AG08396 (cell line): ENCODE measurements at regions not wholly inside any gene's neighbourhood (a gene's known extent, or its start where the extent isn't known, plus 50 kb on each side); places are given as distances from the start of the nearest gene placed in this dataset.

Experiments used
- DNase-seq: peaks from one replicate; pipeline ENCODE4 v3.0.0; 2012; ENCODE audit warnings: low spot score, mixed read lengths

DNA sequence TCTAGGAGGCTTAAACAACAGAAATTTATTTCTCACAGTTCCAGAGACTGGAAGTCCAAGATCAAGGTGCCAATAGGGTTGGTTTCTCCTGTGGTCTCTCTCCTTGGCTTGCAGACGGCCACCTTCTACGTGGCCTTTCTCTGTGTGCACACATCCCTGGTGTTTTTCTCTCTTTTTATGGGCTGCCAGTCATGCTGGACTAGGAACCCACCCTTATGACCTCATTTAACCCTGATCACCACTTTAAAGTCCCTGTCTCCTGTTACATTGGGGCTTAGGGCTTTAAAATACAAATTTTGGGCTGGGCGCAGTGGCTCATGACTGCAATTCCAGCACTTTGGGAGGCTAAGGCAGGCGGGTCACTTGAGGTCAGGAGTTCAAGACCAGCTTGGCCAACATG, 157.1 kb downstream of the TLE1 start:
- no peak for DNase-seq

DNA sequence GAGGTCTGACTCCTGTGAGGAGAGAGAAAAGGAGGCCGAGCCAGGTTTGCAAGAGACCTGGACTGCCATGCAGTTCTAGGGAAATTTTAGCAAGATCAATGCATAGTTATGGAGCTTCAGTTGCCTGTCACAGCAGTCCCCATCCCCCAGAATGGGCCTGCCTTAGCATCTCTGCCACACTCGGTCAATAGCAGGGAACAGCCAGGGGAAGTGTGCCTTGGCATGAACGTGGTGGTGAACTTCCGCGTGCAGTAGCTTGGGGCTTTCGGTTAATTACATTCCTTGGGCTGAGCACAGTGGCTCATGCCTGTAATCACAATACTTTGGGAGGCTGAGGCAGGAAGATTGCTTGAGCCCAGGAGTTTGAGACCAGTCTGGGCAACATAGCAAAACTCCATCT, 157.8 kb downstream of the TLE1 start:
- DNase-seq, result no peak

DNA sequence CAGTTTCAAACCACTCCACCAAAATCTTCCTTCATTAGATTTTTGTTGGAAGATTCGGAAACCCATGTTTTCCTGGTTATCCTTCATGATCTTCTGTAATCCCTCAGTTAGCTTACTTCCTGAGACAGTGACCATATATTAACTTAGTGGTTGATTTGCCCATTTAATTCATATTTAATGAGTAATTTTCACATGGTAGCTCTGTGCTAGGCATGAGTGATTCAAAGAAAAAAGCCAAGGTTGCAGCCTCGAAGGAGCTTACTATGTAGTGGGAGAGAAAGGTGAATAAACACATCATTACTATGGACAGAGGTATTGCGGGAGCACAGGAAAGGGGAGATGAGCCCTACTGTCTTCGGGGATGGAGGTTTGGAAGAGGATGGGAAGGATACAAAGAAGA, 158.5 kb downstream of the TLE1 start:
- DNase-seq, result no peak

DNA sequence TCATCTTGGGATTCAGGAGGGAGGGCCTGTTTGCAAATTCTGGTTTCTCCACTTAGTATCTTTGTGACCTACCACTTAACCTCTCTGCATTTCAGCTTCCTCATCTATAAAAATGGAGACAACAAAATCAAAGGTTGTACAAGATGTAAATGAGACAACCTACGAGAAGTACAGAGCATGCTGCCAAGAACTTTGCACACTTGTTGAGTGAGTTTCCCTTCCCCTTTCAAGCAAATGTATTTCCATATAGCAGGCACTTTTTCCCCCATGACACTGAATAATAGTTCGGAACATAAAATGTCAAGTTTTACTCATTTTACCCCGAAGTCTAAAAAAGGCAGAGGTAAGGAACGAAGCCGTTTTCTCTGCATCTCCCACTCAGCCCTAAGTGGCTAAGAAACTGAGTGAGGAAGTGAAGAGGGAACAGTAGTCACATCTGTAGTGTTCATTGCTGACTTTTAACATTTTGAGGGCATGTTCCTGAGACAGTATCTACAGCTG, 159.0 kb downstream of the TLE1 start:
- DNase-seq, result no peak

DNA sequence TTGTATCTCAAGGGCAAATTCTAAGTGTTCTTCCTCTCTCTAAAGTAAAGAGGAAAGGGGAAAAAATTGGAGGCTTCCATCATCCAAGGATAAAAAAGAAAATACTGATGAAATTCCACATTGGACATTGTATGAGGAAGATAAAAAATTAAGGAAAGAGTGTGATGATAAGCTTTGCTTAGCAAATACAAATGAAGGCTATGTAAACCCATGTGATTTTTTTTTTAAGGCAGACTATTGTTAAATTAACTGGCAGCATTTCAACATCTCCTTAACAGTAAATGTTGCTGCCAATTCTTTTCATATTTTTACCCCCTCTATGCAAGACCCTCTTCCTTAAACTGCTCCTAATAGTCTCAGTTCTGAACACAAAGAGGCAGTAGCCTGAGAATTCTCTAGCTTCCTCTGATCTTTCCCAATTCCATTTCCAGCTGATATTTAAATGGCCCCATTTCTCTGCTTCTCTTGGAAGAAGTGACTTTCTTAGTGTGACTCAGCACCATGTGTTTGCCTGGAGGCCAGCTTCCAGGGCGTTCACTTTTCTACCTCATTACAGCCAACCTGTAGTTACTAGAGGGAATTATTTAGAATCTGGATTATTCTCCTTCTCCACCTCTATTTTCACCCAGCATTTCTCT, 159.7 kb downstream of the TLE1 start:
- DNase-seq, result peak; percentile 23

DNA sequence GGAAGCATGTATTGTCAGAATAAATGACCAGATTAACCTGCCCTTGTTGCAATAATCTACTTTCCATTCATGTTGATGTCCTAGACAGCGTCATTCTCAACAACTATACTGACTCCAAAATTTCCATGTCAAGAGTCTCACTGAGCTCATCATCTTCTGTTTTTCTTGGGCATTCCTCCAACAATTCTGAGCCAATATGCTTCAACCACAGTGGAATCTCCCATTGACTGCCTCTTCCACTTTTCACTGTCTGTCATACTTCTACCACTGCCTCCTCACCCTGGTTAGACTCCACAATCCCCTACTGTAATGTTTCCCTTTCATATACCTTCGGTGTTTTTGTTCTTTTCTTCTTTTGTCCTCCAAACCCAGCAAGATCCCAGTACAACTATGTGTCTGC, 162.8 kb downstream of the TLE1 start:
- DNase-seq, result peak; percentile 49

DNA sequence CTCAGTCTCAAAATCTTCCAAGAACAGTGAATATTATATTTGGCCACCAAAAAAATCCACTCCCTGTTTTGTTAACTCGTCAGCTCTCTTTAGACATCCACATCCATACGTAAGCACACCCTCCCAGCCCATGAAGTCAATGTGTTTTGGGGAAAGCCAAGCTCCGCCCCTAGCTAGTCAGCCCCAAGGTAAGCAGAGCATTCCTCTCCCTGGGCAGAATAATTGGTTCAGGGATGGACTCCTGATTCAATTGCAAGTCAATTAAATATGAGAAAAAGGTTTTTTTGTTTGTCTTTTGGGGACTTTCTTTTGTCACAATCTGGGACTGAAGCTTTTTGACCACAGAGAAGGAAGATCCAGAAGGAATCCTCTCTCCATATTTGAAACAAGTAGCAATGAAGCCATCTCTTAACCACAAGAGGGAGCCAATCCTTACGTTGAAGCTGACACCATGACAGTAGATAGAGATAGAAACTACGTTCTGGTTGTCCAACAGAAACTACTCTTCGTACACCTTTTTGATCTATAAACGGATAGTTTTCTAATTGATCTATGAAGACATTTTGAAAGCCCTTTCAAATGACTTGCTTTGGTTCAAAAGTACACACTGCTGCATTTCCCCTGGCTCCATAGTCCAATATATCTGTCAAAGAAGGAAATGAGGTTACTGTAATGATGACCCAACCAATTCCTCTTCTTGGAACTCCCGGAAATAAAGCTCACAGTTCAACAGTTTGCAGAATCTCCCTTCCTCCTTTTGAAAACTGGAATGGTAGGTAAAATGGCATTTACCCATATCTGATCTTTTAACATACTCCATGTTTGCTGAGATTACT, 166.4 kb downstream of the TLE1 start:
- peak; percentile 43 for DNase-seq

DNA sequence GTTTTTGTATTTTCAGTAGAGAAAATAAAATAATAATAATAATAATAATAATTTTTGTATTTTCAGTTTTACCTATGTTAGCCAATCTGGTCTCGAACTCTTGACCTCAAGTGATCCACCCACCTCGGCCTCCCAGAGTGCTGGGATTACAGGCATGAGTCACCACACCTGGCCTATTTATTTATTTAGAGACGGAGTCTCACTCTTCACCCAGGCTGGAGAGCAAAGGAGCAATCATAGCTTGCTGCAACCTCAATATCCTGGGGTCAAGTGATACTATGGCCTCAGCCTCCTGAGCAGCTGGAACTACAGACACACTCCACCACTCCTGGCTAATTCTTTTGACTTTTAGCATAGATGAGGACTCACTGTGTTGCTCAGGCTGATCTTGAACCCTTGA, 167.5 kb downstream of the TLE1 start:
- DNase-seq, result no peak

DNA sequence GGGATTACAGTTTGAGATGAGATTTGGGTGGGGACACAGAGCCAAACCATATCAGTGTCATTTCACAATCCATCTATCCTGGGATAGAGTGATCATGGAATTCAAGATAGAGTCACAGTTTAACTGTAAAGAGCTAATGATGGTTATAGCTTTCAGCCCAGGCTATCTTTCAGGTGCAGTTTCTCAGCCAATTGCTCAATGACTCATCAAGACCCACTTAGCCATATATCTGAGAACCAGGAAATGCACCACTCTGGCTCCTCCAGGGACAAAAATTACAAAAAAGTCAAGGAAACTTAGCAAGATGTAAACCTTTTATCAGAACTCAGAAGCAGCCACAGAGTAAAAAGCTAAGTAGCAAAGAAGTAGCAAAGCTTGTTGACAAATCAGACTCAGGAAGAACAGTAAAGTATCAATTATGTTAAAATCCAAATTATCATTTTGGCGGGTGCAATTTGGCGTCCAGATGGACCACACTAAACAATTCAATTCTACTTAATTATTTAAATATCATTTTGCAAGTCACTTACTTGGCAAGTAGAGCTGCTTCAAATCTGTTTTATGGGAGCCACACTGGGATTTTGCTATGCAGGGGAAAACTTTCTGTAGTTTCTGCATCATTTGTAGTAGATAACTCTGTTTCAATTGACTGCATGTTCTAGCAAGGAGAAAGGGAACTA, 169.4 kb downstream of the TLE1 start:
- DNase-seq, result no peak

DNA sequence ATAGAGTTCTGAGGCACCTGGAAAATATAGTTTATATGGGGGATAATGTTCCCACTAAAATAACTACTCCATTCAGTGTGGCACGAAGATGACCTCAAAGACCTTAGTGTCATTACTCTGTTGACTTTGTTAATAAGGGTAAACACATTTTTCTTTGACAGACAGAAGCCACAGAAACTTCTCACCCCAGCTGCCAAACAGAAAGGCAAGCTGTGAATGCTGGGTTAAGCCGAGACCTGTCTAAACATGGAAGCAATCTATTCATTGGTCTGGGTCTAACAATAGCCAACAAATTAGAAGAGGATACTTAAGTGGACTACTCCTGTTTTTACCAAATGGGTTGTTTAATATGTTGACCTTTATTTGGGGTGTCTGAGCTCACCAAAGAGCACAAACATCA, 171.4 kb downstream of the TLE1 start:
- DNase-seq, result no peak

DNA sequence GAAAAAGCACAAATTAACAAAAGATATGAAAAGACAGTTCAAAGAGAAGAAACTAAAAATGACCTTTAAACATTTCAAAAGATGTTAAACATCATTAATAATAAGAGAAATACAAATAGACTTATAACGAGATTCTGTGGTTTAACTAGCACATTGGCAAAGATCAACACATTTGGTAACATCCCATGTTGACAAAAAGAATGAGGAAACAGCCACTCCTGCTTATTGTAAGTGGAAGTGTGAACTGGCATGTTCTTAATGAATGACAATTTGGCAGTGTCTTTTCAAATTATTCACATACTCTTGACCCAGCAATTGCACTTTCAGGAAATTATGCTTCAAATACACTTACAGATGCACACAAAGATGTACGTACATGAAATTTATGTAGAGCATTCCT, 176.3 kb downstream of the TLE1 start:
- DNase-seq, result no peak

DNA sequence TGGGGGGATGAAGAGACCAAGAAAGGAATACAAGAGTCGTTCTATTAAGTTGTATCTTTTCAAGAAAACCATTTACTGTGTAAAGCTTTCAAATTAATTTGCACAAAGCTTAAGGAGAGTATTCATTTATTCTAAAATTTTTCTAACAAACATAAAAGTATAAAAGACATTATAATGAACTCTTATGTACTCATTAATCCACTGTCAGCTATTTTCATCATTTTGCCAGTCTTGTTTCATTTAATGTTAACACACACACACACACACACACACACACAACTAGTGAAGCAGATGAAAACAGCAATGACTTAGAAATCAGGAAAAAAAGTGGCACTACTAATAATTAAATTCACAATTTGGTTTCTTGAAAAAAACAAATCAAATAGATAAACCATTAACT, 176.7 kb downstream of the TLE1 start:
- DNase-seq, result no peak

DNA sequence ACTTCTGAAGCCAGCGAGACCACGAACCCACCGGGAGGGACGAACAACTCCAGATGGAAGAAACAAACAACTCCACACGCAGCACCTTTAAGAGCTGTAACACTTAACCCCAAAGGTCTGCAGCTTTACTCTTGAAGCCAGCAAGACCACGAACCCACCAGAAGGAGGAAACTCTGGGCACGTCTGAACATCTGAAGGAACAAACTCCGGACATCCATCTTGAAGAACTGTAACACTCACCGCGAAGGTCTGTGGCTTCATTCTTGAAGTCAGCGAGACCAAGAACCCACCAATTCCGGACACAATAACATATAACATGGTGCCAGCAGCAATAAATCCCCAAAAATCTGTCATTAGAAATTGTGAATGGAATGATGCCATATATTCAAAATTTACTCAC, 180.9 kb downstream of the TLE1 start:
- DNase-seq, result no peak

DNA sequence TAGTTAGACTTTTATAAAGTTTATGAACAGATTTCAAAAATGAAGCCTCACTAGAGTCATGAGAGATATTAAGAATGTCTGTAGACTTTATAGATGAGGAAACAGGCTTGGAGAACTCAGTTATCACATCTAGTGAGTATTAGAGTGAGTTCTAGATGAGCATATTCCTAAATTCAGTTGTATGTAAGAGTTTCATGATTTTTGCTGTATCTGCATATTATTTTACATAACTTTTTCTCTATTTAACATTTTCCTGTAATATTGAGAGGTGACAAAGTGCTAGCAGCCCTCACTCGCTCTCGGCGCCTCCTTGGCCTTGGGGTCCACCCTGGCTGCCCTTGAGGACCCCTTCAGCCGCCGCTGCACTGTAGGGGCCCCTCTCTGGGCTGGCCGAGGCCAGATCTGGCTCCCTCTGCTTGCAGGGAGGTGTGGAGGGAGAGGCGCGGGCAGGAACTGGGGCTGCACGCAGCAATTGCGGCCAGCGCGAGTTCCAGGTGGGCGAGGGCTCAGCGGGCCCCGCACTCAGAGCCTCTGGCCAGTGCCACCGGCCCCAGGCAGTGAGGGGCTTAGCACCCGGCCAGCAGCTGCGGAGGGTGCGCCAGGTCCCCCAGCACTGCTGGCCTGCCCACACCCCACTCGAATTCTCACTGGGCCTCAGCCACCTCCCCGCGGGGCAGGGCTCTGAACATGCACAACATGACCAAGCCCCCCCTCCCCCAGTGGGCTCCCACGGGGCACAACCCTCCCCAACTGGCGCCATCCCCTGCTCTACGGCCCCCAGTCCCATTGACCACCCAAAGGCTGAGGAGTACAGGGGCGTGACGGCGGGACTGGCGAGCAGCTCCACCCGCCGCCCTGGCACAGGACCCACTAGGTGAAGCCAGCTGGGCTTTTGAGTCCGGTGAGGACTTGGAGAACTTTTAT, 182.1 kb downstream of the TLE1 start:
- no peak for DNase-seq

DNA sequence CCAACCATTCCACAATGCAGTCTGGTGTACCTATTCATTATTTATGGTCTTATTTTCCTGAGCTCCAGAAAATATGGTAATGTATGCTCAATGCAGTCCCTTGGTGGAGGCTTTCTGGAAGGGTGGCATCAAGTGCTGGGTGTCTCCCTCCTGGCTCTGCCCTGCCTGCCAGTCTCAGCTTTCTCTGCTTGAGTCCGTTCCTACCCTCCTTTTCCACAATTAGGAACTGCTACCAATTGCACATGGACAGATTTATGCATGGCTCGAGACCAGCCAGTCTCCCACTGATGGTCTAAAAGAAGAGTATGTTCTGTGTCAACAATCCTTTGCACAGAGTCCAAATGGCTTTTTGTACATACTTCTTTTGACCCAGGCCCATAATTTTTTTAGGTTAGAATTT, 189.8 kb downstream of the TLE1 start:
- no peak for DNase-seq

DNA sequence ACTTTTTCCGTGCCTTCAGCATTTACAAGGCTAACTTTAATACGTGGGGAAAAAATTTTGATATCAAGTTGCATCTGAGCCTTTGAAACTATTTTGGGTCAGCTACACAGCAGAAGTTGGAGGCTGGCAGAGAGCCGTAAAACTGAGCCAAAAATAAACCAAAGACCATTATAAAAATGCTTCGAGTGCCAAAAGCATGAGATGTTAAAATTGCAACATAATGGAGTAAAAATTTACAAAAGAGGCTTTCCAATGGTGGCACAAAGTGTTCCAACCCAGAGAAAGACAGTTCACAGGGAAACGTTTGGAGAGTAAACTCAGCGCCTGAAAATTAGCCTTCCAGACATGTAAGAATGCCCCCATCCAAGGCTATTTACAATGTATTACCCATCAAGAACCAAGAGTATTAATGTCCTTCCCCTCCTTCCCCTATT, 190.3 kb downstream of the TLE1 start:
- DNase-seq, result peak; percentile 58

DNA sequence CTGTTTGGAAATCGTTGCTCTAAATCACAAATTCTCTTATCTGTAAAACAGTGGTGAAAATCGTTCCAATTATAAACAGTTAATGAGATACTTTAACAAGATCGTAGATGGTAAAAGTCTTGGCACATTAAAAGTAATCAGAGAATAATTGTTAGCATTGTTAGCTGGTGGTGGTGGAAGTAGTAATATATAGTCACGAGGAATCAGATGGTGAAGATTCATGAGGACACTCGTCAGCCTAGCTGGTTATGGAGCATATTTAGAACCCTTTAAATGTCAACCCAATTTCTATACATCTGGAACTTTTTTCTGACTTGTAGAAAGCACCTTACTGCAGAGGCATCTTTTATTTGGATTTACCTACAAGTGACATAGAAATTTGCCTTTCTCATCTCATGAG, 190.8 kb downstream of the TLE1 start:
- DNase-seq, result no peak

DNA sequence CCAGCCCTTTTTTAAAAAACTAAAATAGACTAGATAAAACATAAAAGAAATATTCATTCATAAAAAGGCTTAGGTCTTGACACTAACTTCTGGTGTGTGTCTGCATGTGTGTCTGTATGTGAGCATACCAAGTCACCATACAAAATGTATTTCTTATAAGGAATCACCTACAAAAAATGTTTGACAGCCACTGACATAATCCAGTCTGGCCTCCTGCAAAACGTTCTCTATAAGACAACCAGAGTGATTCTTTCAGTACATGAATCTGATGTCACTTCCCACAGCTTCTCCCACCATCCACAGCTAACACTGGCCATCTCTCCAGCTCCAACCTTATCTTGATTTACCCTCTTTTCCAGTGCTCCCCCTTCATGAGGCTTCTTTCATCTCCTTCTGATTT, 192.3 kb downstream of the TLE1 start:
- no peak for DNase-seq

DNA sequence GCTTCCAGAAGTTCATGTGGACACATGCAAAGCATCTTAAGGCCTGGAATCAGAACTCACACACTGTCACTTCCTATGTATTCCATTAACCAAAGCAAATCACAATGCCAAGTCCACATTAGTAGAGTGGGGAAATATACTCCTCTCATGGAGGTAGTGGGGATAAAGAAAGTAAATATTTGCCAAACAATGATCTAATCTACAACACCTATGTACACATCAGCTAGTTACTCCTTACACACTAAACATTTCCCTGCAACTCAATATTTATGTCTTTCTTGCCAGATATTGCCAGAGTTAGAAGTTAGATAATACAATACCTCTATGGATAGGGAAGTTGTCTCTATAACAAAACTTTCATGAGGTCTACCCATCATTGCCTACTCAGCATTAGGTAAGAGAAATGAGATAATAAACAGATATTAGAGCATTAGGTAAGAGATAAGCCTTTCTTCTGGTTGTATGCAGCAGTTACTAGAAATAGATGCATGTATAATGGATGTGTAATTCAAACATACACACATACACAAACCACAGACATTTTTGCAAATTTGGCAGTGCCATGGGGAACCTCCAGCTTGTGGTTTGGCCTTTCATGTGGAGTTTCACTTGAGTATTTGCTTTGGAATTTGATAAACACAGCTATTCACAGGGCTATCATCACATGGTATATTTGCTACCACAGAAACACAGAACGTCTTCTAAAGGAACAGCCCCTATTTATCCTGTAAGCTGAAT, 196.5 kb downstream of the TLE1 start:
- DNase-seq, result peak; percentile 82

DNA sequence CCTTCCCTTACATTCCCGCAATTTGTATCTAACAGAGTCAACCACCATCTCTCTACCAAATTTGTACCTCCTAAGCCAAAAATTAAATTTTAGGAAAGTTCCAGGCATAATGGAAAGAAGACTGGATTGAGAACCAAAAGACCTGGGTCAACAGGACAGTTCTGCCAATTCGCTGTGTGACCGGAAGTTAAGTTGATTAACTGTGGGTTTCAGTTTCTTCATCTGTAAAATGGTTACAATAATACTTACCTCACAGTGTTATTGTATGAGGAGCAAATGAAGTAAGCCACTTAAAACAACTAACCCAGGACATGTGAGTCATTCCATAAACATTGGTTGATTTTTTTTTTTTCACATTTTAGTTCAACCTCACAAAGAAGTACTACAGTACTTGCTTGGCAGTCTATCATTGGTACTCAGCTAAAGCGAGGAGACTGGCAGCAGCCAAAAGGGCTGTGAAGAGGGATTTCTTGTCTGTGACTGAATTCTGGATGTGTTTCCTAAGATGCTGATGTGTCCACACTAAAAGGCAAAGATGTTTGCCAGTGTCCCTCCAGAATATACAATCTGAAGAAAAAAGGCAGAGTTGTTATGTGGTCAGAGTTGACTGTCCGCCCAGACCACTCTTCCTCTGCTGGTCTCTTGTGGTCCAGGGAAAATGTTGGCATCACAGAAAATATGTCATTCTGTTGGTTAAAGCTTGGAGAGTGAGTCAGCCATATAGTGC, 198.6 kb downstream of the TLE1 start:
- DNase-seq, result peak; percentile 53

DNA sequence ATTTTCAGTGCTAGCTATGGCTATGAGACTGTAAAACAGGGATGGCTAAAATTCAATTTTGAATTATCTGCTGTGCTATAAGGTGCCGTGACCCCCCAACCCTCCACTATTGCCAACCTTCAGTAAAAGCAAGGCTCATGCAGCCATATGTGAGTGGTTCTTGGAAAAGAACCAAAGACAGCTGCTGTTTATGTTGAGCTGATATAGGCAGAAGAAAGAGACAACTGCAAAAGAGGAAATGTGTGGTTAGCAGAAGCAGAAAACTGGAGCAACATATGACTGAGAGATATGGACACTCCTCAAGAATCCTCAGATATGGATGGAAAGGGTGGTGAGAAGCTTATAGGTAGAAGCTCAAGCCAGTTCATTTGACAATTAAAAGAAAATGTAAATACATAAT, 200.3 kb downstream of the TLE1 start:
- no peak for DNase-seq
